GM12878 (cell line): ENCODE measurements at regions not wholly inside any gene's neighbourhood (a gene's known extent, or its start where the extent isn't known, plus 50 kb on each side); places are given as distances from the start of the nearest gene placed in this dataset.

Source experiments
- ATAC-seq: fragments of 200-7000 bp; cut with Tn5 transposase; 3 replicates; pipeline ENCODE4 v1.9.1; 2020; ENCODE audit warnings: mild to moderate bottlenecking, moderate library complexity
- BruUV-seq: library from RNA; stranded (reverse); fragments of 400-500 nt; replicated peaks from 2 replicates; lab custom pipeline; 2021; lab: Mats Ljungman, UMichigan
- CTCF ChIA-PET: fragments of 300-600 bp; sonication (Branson Sonifier 250); formaldehyde crosslinking; extraction: SDS; loops from one replicate; lab custom pipeline; 2021; ENCODE audit warnings: inconsistent platforms; lab: Yijun Ruan, JAX
- POLR2A ChIA-PET: fragments of 350-600 bp; formaldehyde crosslinking; extraction: SDS; loops from one replicate; lab custom pipeline; 2021; ENCODE audit warnings: inconsistent platforms; lab: Charles Lee
- RAD21 ChIA-PET: fragments of 300-600 bp; sonication (Branson Sonifier 250); formaldehyde crosslinking; loops from one replicate; lab custom pipeline; 2023; ENCODE audit warnings: antibody characterized with exemption; ENCODE audit not compliant: unreplicated experiment; lab: Charles Lee
- SMC1A ChIA-PET: fragments of 300-600 bp; sonication (Branson Sonifier 250); formaldehyde crosslinking; loops from one replicate; lab custom pipeline; 2023; ENCODE audit not compliant: unreplicated experiment, uncharacterized antibody; lab: Charles Lee
- DNase-seq: peaks from one replicate; pipeline ENCODE4 v3.0.0-alpha.2; 2011; ENCODE audit warnings: low read depth, low spot score
- FAIRE-seq: peaks from 3 replicates; lab custom pipeline; 2011; peaks lifted over from hg19 to GRCh38; lab: Jason Lieb, UNC
- H2AFZ ChIP-seq: 2 replicates; pipeline ENCODE4 v1.6.0; 2011; ENCODE audit warnings: low read depth, low read length, control low read depth; ENCODE audit not compliant: control insufficient read depth
- H3K27ac ChIP-seq: 2 replicates; pipeline ENCODE4 v1.5.1; 2011; ENCODE audit warnings: control low read depth; ENCODE audit not compliant: control insufficient read depth, insufficient read depth
- H3K27me3 ChIP-seq, 2 experiments: replicated peaks in 1 of 2; 2 replicates each; pipeline versions ENCODE4 v1.6.0 to v1.6.1; 2011; ENCODE audit warnings: low read length in 1 of 2; ENCODE audit not compliant: control insufficient read depth in 2 of 2, insufficient read depth in 2 of 2
- H3K36me3 ChIP-seq, 2 experiments: 2 replicates each; pipeline ENCODE4 v1.5.1; 2011; ENCODE audit warnings: low read length in 1 of 2; ENCODE audit not compliant: control insufficient read depth in 2 of 2, insufficient read depth in 2 of 2
- H3K4me1 ChIP-seq: 2 replicates; pipeline ENCODE4 v1.6.1; 2011; ENCODE audit warnings: mild to moderate bottlenecking, low read length, moderate library complexity, mixed read lengths; ENCODE audit not compliant: control insufficient read depth, insufficient read depth
- H3K4me2 ChIP-seq: 2 replicates; pipeline ENCODE4 v1.6.0; 2011; ENCODE audit warnings: control low read depth; ENCODE audit not compliant: control insufficient read depth, insufficient read depth
- H3K4me3 ChIP-seq: fragments of 200-600 bp; sonication (generic); 2 replicates; pipeline ENCODE4 v1.5.1; 2016
- H3K79me2 ChIP-seq: 2 replicates; pipeline ENCODE4 v1.6.0; 2011; ENCODE audit warnings: low read length; ENCODE audit not compliant: control insufficient read depth, insufficient read depth
- H3K9ac ChIP-seq: 2 replicates; pipeline ENCODE4 v1.8.0; 2011; ENCODE audit warnings: low read length, control low read depth, mixed read lengths; ENCODE audit not compliant: control insufficient read depth, insufficient read depth
- H3K9me3 ChIP-seq: replicated peaks from 3 replicates; pipeline ENCODE4 v1.5.1; 2011; ENCODE audit warnings: mild to moderate bottlenecking, low read length; ENCODE audit not compliant: control insufficient read depth, insufficient read depth
- H4K20me1 ChIP-seq: 2 replicates; pipeline ENCODE4 v1.6.0; 2011; ENCODE audit not compliant: control insufficient read depth, insufficient read depth
- ATF3 ChIP-seq: IDR thresholded peaks from 2 replicates; pipeline ENCODE4 v1.6.1; 2011; ENCODE audit warnings: low read depth, mild to moderate bottlenecking, low read length, moderate library complexity, borderline replicate concordance; ENCODE audit errors: extremely low read depth
- BACH1 ChIP-seq: fragments of 450-650 bp; IDR thresholded peaks from 2 replicates; pipeline ENCODE4 v1.6.1; 2017; ENCODE audit warnings: mild to moderate bottlenecking, borderline replicate concordance
- BRCA1 ChIP-seq: IDR thresholded peaks from 2 replicates; pipeline ENCODE4 v1.6.1; 2011; ENCODE audit warnings: low read depth, low read length, improper control_type of control experiment
- CREB1 ChIP-seq: IDR thresholded peaks from 2 replicates; pipeline ENCODE4 v1.6.1; 2012; ENCODE audit warnings: low read depth, mild to moderate bottlenecking, inconsistent platforms
- EED ChIP-seq: sonication (generic); IDR thresholded peaks from 2 replicates; pipeline ENCODE4 v1.6.1; 2016; ENCODE audit warnings: antibody characterized with exemption, low read depth
- FOXM1 ChIP-seq: IDR thresholded peaks from 2 replicates; pipeline ENCODE4 v1.6.1; 2012; ENCODE audit warnings: low read depth, mild to moderate bottlenecking, inconsistent platforms, low read length, moderate library complexity
- HCFC1 ChIP-seq: fragments of 150-350 bp; IDR thresholded peaks from 2 replicates; pipeline ENCODE4 v1.6.1; 2014; ENCODE audit warnings: low read length
- NFYA ChIP-seq: IDR thresholded peaks from 2 replicates; pipeline ENCODE4 v1.6.1; 2011; ENCODE audit warnings: low read depth, mild to moderate bottlenecking, low read length, improper control_type of control experiment, borderline replicate concordance
- PKNOX1 ChIP-seq: fragments of 450-650 bp; IDR thresholded peaks from 2 replicates; pipeline ENCODE4 v1.6.1; 2016; ENCODE audit warnings: mild to moderate bottlenecking
- PML ChIP-seq: IDR thresholded peaks from 2 replicates; pipeline ENCODE4 v1.6.1; 2012; ENCODE audit warnings: low read length, inconsistent platforms
- SREBF1 ChIP-seq: IDR thresholded peaks from 2 replicates; pipeline ENCODE4 v1.6.1; 2012; ENCODE audit warnings: mild to moderate bottlenecking, low read length
- WRNIP1 ChIP-seq: IDR thresholded peaks from 2 replicates; pipeline ENCODE4 v1.6.1; 2011; ENCODE audit warnings: low read depth, low read length, improper control_type of control experiment, borderline replicate concordance
- ZNF24 ChIP-seq: fragments of 450-650 bp; IDR thresholded peaks from 2 replicates; pipeline ENCODE4 v1.6.1; 2017; ENCODE audit warnings: antibody characterized with exemption, mild to moderate bottlenecking
- ZNF622 ChIP-seq: fragments of 450-650 bp; IDR thresholded peaks from 2 replicates; pipeline ENCODE4 v1.6.1; 2017; ENCODE audit warnings: mild to moderate bottlenecking, inconsistent platforms
- WGBS: methylation state at CpG from one replicate; pipeline ENCODE4 v1.1.6; 2016; ENCODE audit warnings: low lambda C conversion rate; ENCODE audit not compliant: insufficient replicate concordance, insufficient coverage; ENCODE audit errors: missing lambda C conversion rate; 5-methylcytosine and 5-hydroxymethylcytosine counted together
- in situ Hi-C: fragments of 300-500 bp; cut with MboI; formaldehyde crosslinking; loops from 9 replicates; pipeline ENCODE4 v1.14.3; 2018; ENCODE audit warnings: mixed read lengths
- intact Hi-C: fragments of 100-400 bp; cut with micrococcal nuclease; formaldehyde crosslinking; loops from one replicate; pipeline ENCODE4 v1.14.2; 2022; ENCODE audit not compliant: unreplicated experiment
- TF ChIP-seq, protein P1 (sequence below): fragments of 450-650 bp; IDR thresholded peaks from 2 replicates; pipeline ENCODE4 v1.6.1; 2017; ENCODE audit warnings: mild to moderate bottlenecking

GRCh38 chr12:93040367-93040766 lies 111.3 kb upstream of the EEA1 start:
- intact Hi-C loops = no loop called here
- Histone ChIP-seq H3K27ac (no peak overlapping the region), H3K9ac (no peak overlapping the region), H3K36me3 (no peaks in the 10 kb centered on the region), H3K4me3 (no peak overlapping the region), H3K27me3 (no peaks in the 10 kb centered on the region), H3K9me3 (no peaks in the 10 kb centered on the region), H2AFZ (no peak overlapping the region), H3K4me1 (no peaks in the 10 kb centered on the region), H3K4me2 (no peak overlapping the region), H4K20me1 (no peaks in the 10 kb centered on the region), H3K79me2 (no peaks in the 10 kb centered on the region)
- FAIRE-seq (no peak), ATAC-seq (no peak), DNase-seq (no peak)
- in situ Hi-C loops = no loop called here
- RAD21 ChIA-PET = interaction anchor here (1.1 to 1.2 kb wide), 2 partner anchors 97 to 380 kb away, joined by 3 read pairs; no protein-coding TSS in a partner anchor
- CTCF ChIA-PET = interaction anchor here (0.8 kb wide), 1 partner anchor 9 kb away, joined by 3 read pairs; no protein-coding TSS in a partner anchor
- WGBS = 78% methylated on average over 3 of the region's 3 CpGs
- POLR2A ChIA-PET = no interaction called here
- BruUV-seq = no TSS peak
- SMC1A ChIA-PET = interaction anchor here (0.6 to 2.0 kb wide), 6 partner anchors 9 to 344 kb away, joined by 3 to 6 read pairs (median 4); no protein-coding TSS in a partner anchor
- TF ChIP-seq NFYA (no peak), WRNIP1 (no peak), BACH1 (no peak)

- no peak overlapping the region for H3K4me3 ChIP-seq
- no peak overlapping the region for H3K9ac ChIP-seq
- no peak overlapping the region for H2AFZ ChIP-seq
- H3K36me3 ChIP-seq = no peaks in the 10 kb centered on the region
- in situ Hi-C loops = no loop called here
- H3K79me2 ChIP-seq = no peaks in the 10 kb centered on the region
- intact Hi-C loops = no loop called here
- DNase-seq (no peak), FAIRE-seq (no peak), ATAC-seq (no peak)
- H3K4me1 ChIP-seq = no peaks in the 10 kb centered on the region
- no peaks in the 10 kb centered on the region for H3K27me3 ChIP-seq
- RAD21 ChIA-PET = interaction anchor here (1.2 kb wide), 1 partner anchor 379 kb away, joined by 3 read pairs; no protein-coding TSS in a partner anchor
- H4K20me1 ChIP-seq = no peaks in the 10 kb centered on the region
- TF ChIP-seq EED = no peak
- TF ChIP-seq PML = no peak
- TF ChIP-seq NFYA = no peak
- TF ChIP-seq CREB1 = no peak
- TF ChIP-seq PKNOX1 = no peak
- no peak for TF ChIP-seq ZNF24
- no peak for TF ChIP-seq BRCA1
- no peak for TF ChIP-seq HCFC1
- no peak for TF ChIP-seq ATF3
- no peak for TF ChIP-seq FOXM1
- TF ChIP-seq WRNIP1 = no peak
- TF ChIP-seq, protein P1, sequence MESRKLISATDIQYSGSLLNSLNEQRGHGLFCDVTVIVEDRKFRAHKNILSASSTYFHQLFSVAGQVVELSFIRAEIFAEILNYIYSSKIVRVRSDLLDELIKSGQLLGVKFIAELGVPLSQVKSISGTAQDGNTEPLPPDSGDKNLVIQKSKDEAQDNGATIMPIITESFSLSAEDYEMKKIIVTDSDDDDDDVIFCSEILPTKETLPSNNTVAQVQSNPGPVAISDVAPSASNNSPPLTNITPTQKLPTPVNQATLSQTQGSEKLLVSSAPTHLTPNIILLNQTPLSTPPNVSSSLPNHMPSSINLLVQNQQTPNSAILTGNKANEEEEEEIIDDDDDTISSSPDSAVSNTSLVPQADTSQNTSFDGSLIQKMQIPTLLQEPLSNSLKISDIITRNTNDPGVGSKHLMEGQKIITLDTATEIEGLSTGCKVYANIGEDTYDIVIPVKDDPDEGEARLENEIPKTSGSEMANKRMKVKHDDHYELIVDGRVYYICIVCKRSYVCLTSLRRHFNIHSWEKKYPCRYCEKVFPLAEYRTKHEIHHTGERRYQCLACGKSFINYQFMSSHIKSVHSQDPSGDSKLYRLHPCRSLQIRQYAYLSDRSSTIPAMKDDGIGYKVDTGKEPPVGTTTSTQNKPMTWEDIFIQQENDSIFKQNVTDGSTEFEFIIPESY = no peak
- TF ChIP-seq SREBF1 = no peak
- no peak for TF ChIP-seq ZNF622
- no TSS peak for BruUV-seq
- H3K9me3 ChIP-seq = no peaks in the 10 kb centered on the region; the same call in 2 of the 3 replicates
- POLR2A ChIA-PET = interaction anchor here (0.6 kb wide), 1 partner anchor 1084 kb away, joined by 3 read pairs; no protein-coding TSS in a partner anchor
- CTCF ChIA-PET = no interaction called here
- SMC1A ChIA-PET = interaction anchor here (2.0 kb wide), 1 partner anchor 10 kb away, joined by 6 read pairs; no protein-coding TSS in a partner anchor
- H3K27ac ChIP-seq = no peak overlapping the region
- H3K4me2 ChIP-seq = no peak overlapping the region
These were observed 112.3 kb upstream of the EEA1 start for GRCh38 chr12:93041416-93041815.
